SK-N-SH treated with all-trans-retinoic acid at 6 μM for 48 hours (cell line): ENCODE measurements at regions not wholly inside any gene's neighbourhood (a gene's known extent, or its start where the extent isn't known, plus 50 kb on each side); places are given as distances from the start of the nearest gene placed in this dataset.

Experiments used
- TCF4 ChIP-seq: fragments of 250-450 bp; sonication (Bioruptor Pico); IDR thresholded peaks from 2 replicates; pipeline ENCODE4 v1.8.0; 2021; ENCODE audit warnings: mild to moderate bottlenecking, moderate library complexity, borderline replicate concordance
- TOX ChIP-seq: fragments of 250-450 bp; sonication (Bioruptor Pico); IDR thresholded peaks from 2 replicates; pipeline ENCODE4 v1.8.0; 2021; ENCODE audit warnings: mild to moderate bottlenecking, moderate library complexity, borderline replicate concordance
- ZC3H10 ChIP-seq: fragments of 250-450 bp; sonication (Bioruptor Pico); IDR thresholded peaks from 2 replicates; pipeline ENCODE4 v1.5.1; 2021; ENCODE audit warnings: mild to moderate bottlenecking, moderate library complexity
- ZFP30 ChIP-seq: fragments of 450-650 bp; formaldehyde crosslinking; IDR thresholded peaks from 2 replicates; pipeline ENCODE4 v1.5.0; 2022; ENCODE audit warnings: mild to moderate bottlenecking, moderate library complexity
- ZNF8 ChIP-seq: fragments of 450-650 bp; formaldehyde crosslinking; IDR thresholded peaks from 2 replicates; pipeline ENCODE4 v1.5.0; 2020; ENCODE audit warnings: mild to moderate bottlenecking, moderate library complexity
- TF ChIP-seq, protein P1 (sequence below): fragments of 250-450 bp; sonication (Bioruptor Pico); IDR thresholded peaks from 2 replicates; pipeline ENCODE4 v1.8.0; 2020; ENCODE audit warnings: mild to moderate bottlenecking, moderate library complexity, borderline replicate concordance
- TF ChIP-seq, protein P2 (sequence below): fragments of 250-450 bp; sonication (Bioruptor Pico); IDR thresholded peaks from 2 replicates; pipeline ENCODE4 v1.5.1; 2021; ENCODE audit warnings: mild to moderate bottlenecking, moderate library complexity
- TF ChIP-seq, protein P3 (sequence below): fragments of 250-450 bp; sonication (Bioruptor Pico); IDR thresholded peaks from 2 replicates; pipeline ENCODE4 v1.5.1; 2020; ENCODE audit warnings: low read depth, mild to moderate bottlenecking, moderate library complexity

DNA sequence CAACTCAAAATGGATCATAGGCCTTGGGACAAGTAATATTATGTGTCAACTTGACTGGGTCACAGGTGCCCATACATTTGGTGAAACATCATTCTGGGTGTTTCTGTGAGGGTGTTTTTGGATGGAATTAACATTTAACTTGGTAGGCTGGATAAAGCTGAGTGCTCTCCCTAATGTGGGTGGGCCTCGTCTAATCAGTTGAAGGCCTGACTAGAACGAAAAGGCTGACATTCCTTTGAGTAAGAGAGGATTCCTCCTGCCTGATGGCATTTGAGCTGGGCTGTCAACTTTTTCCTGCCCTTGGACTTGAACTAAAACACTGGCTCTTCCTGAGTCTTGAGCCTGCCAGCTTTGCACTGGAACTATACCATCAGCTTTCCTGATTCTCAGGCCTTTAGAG is 93.4 kb upstream of the ESRRB start:
- TF ChIP-seq ZC3H10 (CRISPR knock-in tag) (no peak), ZNF8 (CRISPR knock-in tag) (no peak), TCF4 (CRISPR knock-in tag) (no peak), TOX (CRISPR knock-in tag) (no peak), ZFP30 (CRISPR knock-in tag) (no peak)
- TF ChIP-seq, protein P1, sequence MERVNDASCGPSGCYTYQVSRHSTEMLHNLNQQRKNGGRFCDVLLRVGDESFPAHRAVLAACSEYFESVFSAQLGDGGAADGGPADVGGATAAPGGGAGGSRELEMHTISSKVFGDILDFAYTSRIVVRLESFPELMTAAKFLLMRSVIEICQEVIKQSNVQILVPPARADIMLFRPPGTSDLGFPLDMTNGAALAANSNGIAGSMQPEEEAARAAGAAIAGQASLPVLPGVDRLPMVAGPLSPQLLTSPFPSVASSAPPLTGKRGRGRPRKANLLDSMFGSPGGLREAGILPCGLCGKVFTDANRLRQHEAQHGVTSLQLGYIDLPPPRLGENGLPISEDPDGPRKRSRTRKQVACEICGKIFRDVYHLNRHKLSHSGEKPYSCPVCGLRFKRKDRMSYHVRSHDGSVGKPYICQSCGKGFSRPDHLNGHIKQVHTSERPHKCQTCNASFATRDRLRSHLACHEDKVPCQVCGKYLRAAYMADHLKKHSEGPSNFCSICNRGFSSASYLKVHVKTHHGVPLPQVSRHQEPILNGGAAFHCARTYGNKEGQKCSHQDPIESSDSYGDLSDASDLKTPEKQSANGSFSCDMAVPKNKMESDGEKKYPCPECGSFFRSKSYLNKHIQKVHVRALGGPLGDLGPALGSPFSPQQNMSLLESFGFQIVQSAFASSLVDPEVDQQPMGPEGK = no peak
- TF ChIP-seq, protein P2, sequence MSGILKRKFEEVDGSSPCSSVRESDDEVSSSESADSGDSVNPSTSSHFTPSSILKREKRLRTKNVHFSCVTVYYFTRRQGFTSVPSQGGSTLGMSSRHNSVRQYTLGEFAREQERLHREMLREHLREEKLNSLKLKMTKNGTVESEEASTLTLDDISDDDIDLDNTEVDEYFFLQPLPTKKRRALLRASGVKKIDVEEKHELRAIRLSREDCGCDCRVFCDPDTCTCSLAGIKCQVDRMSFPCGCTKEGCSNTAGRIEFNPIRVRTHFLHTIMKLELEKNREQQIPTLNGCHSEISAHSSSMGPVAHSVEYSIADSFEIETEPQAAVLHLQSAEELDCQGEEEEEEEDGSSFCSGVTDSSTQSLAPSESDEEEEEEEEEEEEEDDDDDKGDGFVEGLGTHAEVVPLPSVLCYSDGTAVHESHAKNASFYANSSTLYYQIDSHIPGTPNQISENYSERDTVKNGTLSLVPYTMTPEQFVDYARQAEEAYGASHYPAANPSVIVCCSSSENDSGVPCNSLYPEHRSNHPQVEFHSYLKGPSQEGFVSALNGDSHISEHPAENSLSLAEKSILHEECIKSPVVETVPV = no peak
- TF ChIP-seq, protein P3, sequence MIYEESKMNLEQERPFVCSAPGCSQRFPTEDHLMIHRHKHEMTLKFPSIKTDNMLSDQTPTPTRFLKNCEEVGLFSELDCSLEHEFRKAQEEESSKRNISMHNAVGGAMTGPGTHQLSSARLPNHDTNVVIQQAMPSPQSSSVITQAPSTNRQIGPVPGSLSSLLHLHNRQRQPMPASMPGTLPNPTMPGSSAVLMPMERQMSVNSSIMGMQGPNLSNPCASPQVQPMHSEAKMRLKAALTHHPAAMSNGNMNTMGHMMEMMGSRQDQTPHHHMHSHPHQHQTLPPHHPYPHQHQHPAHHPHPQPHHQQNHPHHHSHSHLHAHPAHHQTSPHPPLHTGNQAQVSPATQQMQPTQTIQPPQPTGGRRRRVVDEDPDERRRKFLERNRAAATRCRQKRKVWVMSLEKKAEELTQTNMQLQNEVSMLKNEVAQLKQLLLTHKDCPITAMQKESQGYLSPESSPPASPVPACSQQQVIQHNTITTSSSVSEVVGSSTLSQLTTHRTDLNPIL (CRISPR knock-in tag) = no peak
